Lower lobe of right lung (tissue), 2 donors: ENCODE measurements at regions not wholly inside any gene's neighbourhood (a gene's known extent, or its start where the extent isn't known, plus 50 kb on each side); places are given as distances from the start of the nearest gene placed in this dataset.

ENCODE experiments used
- ATAC-seq, 2 donors: fragments of 200-7000 bp; cut with Tn5 transposase; one replicate each; pipeline ENCODE4 v1.9.1; 2020 to 2022; ENCODE audit warnings: mild to moderate bottlenecking in 2 of 2, moderate library complexity in 2 of 2
- DNase-seq: peaks from one replicate; pipeline ENCODE4 v3.0.0-alpha.2; 2020
- H3K27ac ChIP-seq: fragments of 200-600 bp; one replicate; pipeline ENCODE4 v1.8.0; 2022
- H3K27me3 ChIP-seq: fragments of 200-600 bp; one replicate; pipeline ENCODE4 v1.8.0; 2022; ENCODE audit warnings: low read depth
- H3K36me3 ChIP-seq: fragments of 200-600 bp; one replicate; pipeline ENCODE4 v1.8.0; 2022; ENCODE audit warnings: mild to moderate bottlenecking
- H3K4me1 ChIP-seq: fragments of 200-600 bp; one replicate; pipeline ENCODE4 v1.8.0; 2022
- H3K4me3 ChIP-seq: fragments of 200-600 bp; one replicate; pipeline ENCODE4 v1.8.0; 2022; ENCODE audit warnings: mild to moderate bottlenecking
- H3K9me3 ChIP-seq: fragments of 200-600 bp; one replicate; pipeline ENCODE4 v1.8.0; 2022
- CTCF ChIP-seq: fragments of 200-600 bp; IDR thresholded peaks from one replicate; pipeline ENCODE4 v1.8.0; 2022; ENCODE audit warnings: antibody characterized with exemption, mild to moderate bottlenecking
- intact Hi-C: fragments of 100-400 bp; cut with DNase I; formaldehyde crosslinking; loops from one replicate; pipeline ENCODE4 v1.11.0; 2022
- donor health status: DM: no; HTN: yes; CAD: no; lungs with severe emphysema.

DNA sequence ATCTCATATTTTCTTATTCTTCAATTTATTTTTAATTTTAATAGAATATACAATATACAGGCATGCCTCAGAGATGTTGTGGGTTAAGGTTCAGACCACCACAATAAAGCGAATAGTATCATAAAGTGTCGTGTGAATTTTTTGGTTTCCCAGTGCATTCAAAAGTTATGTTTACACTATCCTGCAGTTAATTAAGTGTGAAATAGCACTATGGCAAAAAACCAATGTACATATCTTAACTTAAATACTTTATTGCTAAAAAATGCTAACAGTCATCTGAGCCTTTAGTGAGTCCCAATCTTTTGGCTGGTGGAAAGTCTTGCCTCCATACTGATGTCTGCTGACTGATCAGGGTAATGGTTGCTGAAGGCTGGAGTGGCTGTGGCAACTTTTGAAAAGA is 637.6 kb downstream of the TDRD15 start:
- no peaks in the 10 kb centered on the region for H3K4me1 ChIP-seq
- H3K27ac ChIP-seq = no peak overlapping the region
- TF ChIP-seq CTCF = no peak
- H3K9me3 ChIP-seq = no peaks in the 10 kb centered on the region
- ATAC-seq (no peak), DNase-seq (no peak)
- H3K27me3 ChIP-seq = no peaks in the 10 kb centered on the region
- H3K4me3 ChIP-seq = no peak overlapping the region
- intact Hi-C loops = no loop called here
- no peaks in the 10 kb centered on the region for H3K36me3 ChIP-seq

- DNase-seq (no peak), ATAC-seq (no peak)
- H3K36me3 ChIP-seq = no peaks in the 10 kb centered on the region
- intact Hi-C loops = no loop called here
- H3K4me3 ChIP-seq = no peak overlapping the region
- no peaks in the 10 kb centered on the region for H3K27me3 ChIP-seq
- no peak overlapping the region for H3K27ac ChIP-seq
- no peaks in the 10 kb centered on the region for H3K4me1 ChIP-seq
- no peaks in the 10 kb centered on the region for H3K9me3 ChIP-seq
- TF ChIP-seq CTCF = no peak
Observed at GRCh38 chr2:21763501-21763900, 639.7 kb downstream of the TDRD15 start.

DNA sequence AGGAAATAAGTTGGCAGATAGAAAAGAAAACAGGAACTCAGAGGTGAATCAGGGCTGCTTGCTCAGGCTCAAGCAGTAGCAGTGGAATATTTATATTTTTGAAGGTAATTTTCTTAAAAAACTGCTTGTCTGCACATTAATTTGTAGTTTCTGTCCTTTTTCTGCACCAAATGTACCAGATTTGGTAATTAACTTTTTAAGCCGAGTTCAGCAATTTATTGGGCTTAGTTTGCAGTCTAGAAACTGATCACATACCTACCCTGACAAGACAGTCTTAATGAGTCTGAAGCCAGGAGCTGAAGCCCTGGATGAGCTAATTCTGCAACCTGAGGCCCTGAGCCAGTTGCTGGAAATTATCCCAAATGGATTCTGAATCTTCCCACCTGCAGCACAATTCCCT is 647.0 kb downstream of the TDRD15 start:
- H3K27ac ChIP-seq = no peak overlapping the region
- no peaks in the 10 kb centered on the region for H3K36me3 ChIP-seq
- ATAC-seq = no peak
- H3K9me3 ChIP-seq = no peaks in the 10 kb centered on the region
- intact Hi-C loops = no loop called here
- DNase-seq = no peak
- no peak overlapping the region for H3K4me3 ChIP-seq
- H3K27me3 ChIP-seq = no peaks in the 10 kb centered on the region
- H3K4me1 ChIP-seq = no peaks in the 10 kb centered on the region
- no peak for TF ChIP-seq CTCF

DNA sequence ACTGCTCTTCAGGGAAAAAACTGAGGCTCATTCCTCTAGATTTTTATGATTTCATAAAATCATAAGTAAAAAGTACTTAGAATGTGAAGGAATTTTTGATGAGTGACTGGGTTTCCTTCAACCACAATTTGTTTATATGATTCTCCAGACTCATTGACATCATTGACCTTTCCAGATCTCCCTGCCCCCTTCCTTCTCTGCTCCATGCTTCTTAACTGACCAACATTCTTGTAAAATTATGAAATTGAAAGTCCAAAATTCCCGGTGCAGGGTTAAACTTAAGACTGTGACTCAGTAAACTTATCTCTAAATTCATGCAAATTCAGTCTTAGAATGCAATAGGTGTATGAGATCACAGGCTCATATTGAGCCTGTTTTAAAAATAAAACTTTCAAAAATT is 648.9 kb downstream of the TDRD15 start:
- peak in 1 of 2 donors; percentile 45 for ATAC-seq
- Histone ChIP-seq H3K4me3 (no peak overlapping the region), H3K27ac (no peak overlapping the region), H3K4me1 (no peaks in the 10 kb centered on the region), H3K36me3 (no peaks in the 10 kb centered on the region), H3K27me3 (no peaks in the 10 kb centered on the region), H3K9me3 (no peaks in the 10 kb centered on the region)
- no peak for DNase-seq
- intact Hi-C loops = no loop called here
- no peak for TF ChIP-seq CTCF

GRCh38 chr2:21773168-21773567 is 649.4 kb downstream of the TDRD15 start:
- no peak for TF ChIP-seq CTCF
- Histone ChIP-seq H3K36me3 (no peaks in the 10 kb centered on the region), H3K9me3 (no peaks in the 10 kb centered on the region), H3K4me1 (no peaks in the 10 kb centered on the region), H3K27me3 (no peaks in the 10 kb centered on the region), H3K4me3 (no peak overlapping the region), H3K27ac (no peak overlapping the region)
- ATAC-seq (peak in 1 of 2 donors; percentile 79), DNase-seq (no peak)
- intact Hi-C loops = no loop called here
